ENCODE measurements at regions not wholly inside any gene's neighbourhood (a gene's known extent, or its start where the extent isn't known, plus 50 kb on each side); places are given as distances from the start of the nearest gene placed in this dataset.

DNA sequence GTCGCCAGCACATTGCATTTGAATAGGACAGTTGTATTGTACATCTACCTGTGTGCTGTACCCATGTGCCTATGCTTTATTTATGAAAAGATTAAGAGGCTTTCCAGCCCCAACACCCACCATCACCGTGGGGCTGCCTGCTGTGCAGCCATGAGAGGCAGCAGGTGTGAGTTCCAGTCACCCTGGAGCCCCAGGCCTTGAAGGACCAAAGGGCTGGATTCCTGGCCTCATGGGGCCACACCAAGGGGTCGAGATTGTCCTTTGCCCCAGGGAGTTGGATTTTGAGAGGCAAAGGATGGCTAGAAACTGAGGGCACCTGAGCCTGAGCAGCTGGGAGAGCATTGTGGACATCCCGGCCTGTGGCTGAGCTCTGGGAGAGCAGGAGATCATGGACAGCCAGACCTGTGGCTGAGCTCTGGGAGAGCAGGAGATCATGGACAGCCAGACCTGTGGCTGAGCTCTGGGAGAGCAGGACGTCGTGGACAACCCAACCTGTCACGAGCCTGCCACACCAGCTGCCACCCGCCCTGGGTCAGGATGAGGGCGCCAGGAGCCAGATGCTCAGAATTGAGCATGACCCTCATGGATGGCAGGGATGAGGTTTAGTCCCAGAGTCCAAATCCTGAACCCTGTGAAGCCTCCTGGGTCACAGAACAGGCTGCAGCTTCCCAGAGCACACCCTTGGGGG, 182.5 kb upstream of the RAB6C start:
- TF ChIP-seq EZH2 (IDR thresholded peaks at IDR 0.05; ENCODE audit: borderline replicate concordance) = no peak
- TF ChIP-seq CTCF (IDR thresholded peaks at IDR 0.05; ENCODE audit: poor library complexity) = no peak
- no peak for TF ChIP-seq EZH2phosphoT487 (IDR thresholded peaks at IDR 0.05; ENCODE audit: low read depth, severe bottlenecking, unreplicated experiment)
- WGBS (ENCODE audit: low lambda C conversion rate, missing lambda C conversion rate) = 64% methylated on average over 9 of the region's 9 CpGs

DNA sequence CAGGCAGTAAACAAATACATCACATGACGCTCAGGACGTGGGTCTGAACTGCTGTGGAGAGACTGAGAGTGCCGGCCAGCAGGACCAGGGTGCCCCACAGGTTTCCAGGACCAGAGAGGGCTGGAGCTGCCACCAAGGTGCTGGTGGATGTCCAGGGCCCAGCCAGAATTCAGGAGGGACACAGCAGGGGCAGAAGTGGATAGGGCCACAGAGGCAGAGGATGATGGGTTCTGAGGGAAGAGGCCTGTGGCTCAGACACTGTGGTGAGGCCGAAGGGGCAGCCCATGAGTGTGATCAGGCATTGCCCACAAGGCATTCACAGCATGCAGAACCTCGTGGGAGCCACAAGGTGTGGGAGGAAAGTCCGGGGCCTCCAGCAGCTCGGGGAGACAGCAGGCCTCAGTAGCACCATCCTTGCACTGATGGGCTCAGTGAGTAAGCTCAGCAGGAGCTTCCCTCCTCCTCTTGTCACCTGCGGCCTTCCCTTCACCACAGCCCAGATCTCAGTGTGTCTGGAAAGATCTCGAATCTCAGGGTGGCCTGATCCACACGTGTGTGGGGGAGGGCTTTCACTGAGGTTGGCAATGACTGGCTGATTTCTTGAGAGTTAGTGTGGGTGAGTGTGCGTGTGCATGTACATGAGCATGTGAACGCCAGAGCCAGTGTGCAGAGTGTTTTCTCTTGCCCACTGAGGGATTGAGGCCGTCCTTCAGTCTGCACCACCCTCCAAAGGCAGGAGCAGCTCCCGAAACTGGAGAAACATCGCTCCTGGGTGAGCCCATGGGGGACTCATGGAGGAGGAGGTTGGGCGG, 181.8 kb upstream of the RAB6C start:
- H3K4me3 ChIP-seq = no peak overlapping the region
- no peaks in the 10 kb centered on the region for H3K9me2 ChIP-seq (replicated peaks; ENCODE audit: insufficient read depth)
- H3K4me1 ChIP-seq (ENCODE audit: insufficient read depth) = no peaks in the 10 kb centered on the region
- 84% methylated on average over 15 of the region's 16 CpGs for WGBS (ENCODE audit: low lambda C conversion rate, missing lambda C conversion rate)
- no peaks in the 10 kb centered on the region for H3K9me3 ChIP-seq (ENCODE audit: low read depth)
- H3K36me3 ChIP-seq (replicated peaks; ENCODE audit: insufficient read depth, low read depth) = no peaks in the 10 kb centered on the region
- no peak for DNase-seq (ENCODE audit: low spot score)
- H3K27ac ChIP-seq = no peak overlapping the region
- H3K79me2 ChIP-seq = no peaks in the 10 kb centered on the region
- no peaks in the 10 kb centered on the region for H4K20me1 ChIP-seq (ENCODE audit: insufficient read depth, poor library complexity, severe bottlenecking)
- peaks cover 6% of the 10 kb centered on the region for H3K27me3 ChIP-seq
- H2AFZ ChIP-seq = no peak overlapping the region
- TF ChIP-seq EZH2 (IDR thresholded peaks at IDR 0.05; ENCODE audit: borderline replicate concordance) (no peak), CTCF (IDR thresholded peaks at IDR 0.05; ENCODE audit: poor library complexity) (no peak), EZH2phosphoT487 (IDR thresholded peaks at IDR 0.05; ENCODE audit: low read depth, severe bottlenecking, unreplicated experiment) (no peak)
- H3K4me2 ChIP-seq = no peak overlapping the region

More for the DNA sequence above, 182.5 kb upstream of the RAB6C start:
- Histone ChIP-seq H3K79me2 (no peaks in the 10 kb centered on the region), H3K4me3 (no peak overlapping the region), H3K4me2 (no peak overlapping the region), H3K9me3 (ENCODE audit: low read depth) (no peaks in the 10 kb centered on the region), H2AFZ (no peak overlapping the region), H4K20me1 (ENCODE audit: insufficient read depth, poor library complexity, severe bottlenecking) (no peaks in the 10 kb centered on the region), H3K4me1 (ENCODE audit: insufficient read depth) (no peaks in the 10 kb centered on the region), H3K9me2 (replicated peaks; ENCODE audit: insufficient read depth) (no peaks in the 10 kb centered on the region), H3K27me3 (peaks cover 6% of the 10 kb centered on the region), H3K27ac (no peak overlapping the region), H3K36me3 (replicated peaks; ENCODE audit: insufficient read depth, low read depth) (no peaks in the 10 kb centered on the region)
- DNase-seq (ENCODE audit: low spot score) = no peak

GRCh38 chr2:129798301-129798581, 181.2 kb upstream of the RAB6C start:
- no peak overlapping the region for H3K4me3 ChIP-seq
- H3K36me3 ChIP-seq (replicated peaks; ENCODE audit: insufficient read depth, low read depth) = no peaks in the 10 kb centered on the region
- H3K79me2 ChIP-seq = no peaks in the 10 kb centered on the region
- no peak overlapping the region for H2AFZ ChIP-seq
- 94% methylated on average over 9 of the region's 9 CpGs for WGBS (ENCODE audit: low lambda C conversion rate, missing lambda C conversion rate)
- TF ChIP-seq EZH2 (IDR thresholded peaks at IDR 0.05; ENCODE audit: borderline replicate concordance) (no peak), EZH2phosphoT487 (IDR thresholded peaks at IDR 0.05; ENCODE audit: low read depth, severe bottlenecking, unreplicated experiment) (no peak), CTCF (IDR thresholded peaks at IDR 0.05; ENCODE audit: poor library complexity) (no peak)
- no peaks in the 10 kb centered on the region for H4K20me1 ChIP-seq (ENCODE audit: insufficient read depth, poor library complexity, severe bottlenecking)
- no peak for DNase-seq (ENCODE audit: low spot score)
- H3K27ac ChIP-seq = no peak overlapping the region
- H3K9me2 ChIP-seq (replicated peaks; ENCODE audit: insufficient read depth) = no peaks in the 10 kb centered on the region
- peaks cover 6% of the 10 kb centered on the region for H3K27me3 ChIP-seq
- no peak overlapping the region for H3K4me2 ChIP-seq
- no peaks in the 10 kb centered on the region for H3K9me3 ChIP-seq (ENCODE audit: low read depth)
- H3K4me1 ChIP-seq (ENCODE audit: insufficient read depth) = no peaks in the 10 kb centered on the region
